B cell (primary cell): ENCODE measurements at regions not wholly inside any gene's neighbourhood (a gene's known extent, or its start where the extent isn't known, plus 50 kb on each side); places are given as distances from the start of the nearest gene placed in this dataset.

ENCODE experiments used
- ATAC-seq: fragments of 200-7000 bp; cut with Tn5 transposase; one replicate; pipeline ENCODE4 v1.10.0; 2021; ENCODE audit warnings: low read depth, mild to moderate bottlenecking, moderate number of reproducible peaks, moderate library complexity
- CTCF ChIA-PET: fragments of 350-600 bp; sonication (Branson Sonifier 250); formaldehyde crosslinking; loops from one replicate; lab custom pipeline; 2021; ENCODE audit warnings: antibody characterized with exemption, inconsistent platforms; lab: Charles Lee
- POLR2A ChIA-PET: fragments of 350-600 bp; sonication (Branson Sonifier 250); formaldehyde crosslinking; loops from one replicate; lab custom pipeline; 2021; ENCODE audit warnings: antibody characterized with exemption; lab: Charles Lee
- DNase-seq: peaks from one replicate; pipeline ENCODE4 v3.0.0; 2013
- H2AFZ ChIP-seq: 2 replicates; pipeline ENCODE4 v1.6.1; 2012; ENCODE audit warnings: mild to moderate bottlenecking, low read depth, low read length; ENCODE audit not compliant: insufficient read depth, poor library complexity, severe bottlenecking
- H3K27ac ChIP-seq, 2 donors: 1 replicate in 1 of 2; 2 replicates in 1 of 2; pipeline ENCODE4 v1.5.1; 2012 to 2013; ENCODE audit warnings: low read length in 2 of 2, mild to moderate bottlenecking in 2 of 2, moderate library complexity in 1 of 2
- H3K27me3 ChIP-seq, 4 experiments: fragments of 200-600 bp in 1 of 4; sonication (generic) in 1 of 4; replicated peaks in 1 of 4; 1 replicate in 2 of 4; 2 replicates in 2 of 4; pipeline versions ENCODE4 v1.6.1 to v1.7.0; 2013 to 2016; ENCODE audit warnings: low read length in 3 of 4, mild to moderate bottlenecking in 2 of 4, mixed read lengths in 1 of 4, moderate library complexity in 1 of 4; ENCODE audit not compliant: insufficient read depth in 4 of 4, control insufficient read depth in 3 of 4; ENCODE audit errors: control extremely low read depth in 1 of 4
- H3K36me3 ChIP-seq, 2 experiments: replicated peaks in 1 of 2; 1 replicate in 1 of 2; 2 replicates in 1 of 2; pipeline versions ENCODE4 v1.6.1 to v1.7.1; 2013; ENCODE audit warnings: low read length in 1 of 2; ENCODE audit not compliant: insufficient read depth in 2 of 2, control insufficient read depth in 1 of 2; ENCODE audit errors: control extremely low read depth in 1 of 2, extremely low read depth in 1 of 2
- H3K4me1 ChIP-seq, 2 donors: fragments of 200-600 bp in 1 of 2; sonication (generic) in 1 of 2; 1 replicate in 1 of 2; 2 replicates in 1 of 2; pipeline versions ENCODE4 v1.5.1 to v1.6.1; 2013 to 2017; ENCODE audit warnings: low read length in 2 of 2; ENCODE audit not compliant: control insufficient read depth in 2 of 2, insufficient read depth in 2 of 2
- H3K4me2 ChIP-seq: replicated peaks from 2 replicates; pipeline ENCODE3; 2012; ENCODE audit warnings: mild to moderate bottlenecking, low read depth, low read length; ENCODE audit not compliant: poor library complexity, severe bottlenecking
- H3K4me3 ChIP-seq, 5 experiments: fragments of 200-600 bp in 1 of 5; sonication (generic) in 1 of 5; 1 replicate in 3 of 5; 2 replicates in 2 of 5; pipeline versions ENCODE4 v1.5.1 to v1.7.0; 2011 to 2016; ENCODE audit warnings: low read length in 4 of 5, mild to moderate bottlenecking in 4 of 5, low read depth in 2 of 5, control low read depth in 1 of 5, moderate library complexity in 1 of 5; ENCODE audit not compliant: insufficient read depth in 1 of 5; ENCODE audit errors: control extremely low read depth in 1 of 5, extremely low read depth in 1 of 5
- H3K79me2 ChIP-seq: fragments of 200-600 bp; sonication (generic); one replicate; pipeline ENCODE4 v1.6.0; 2016; ENCODE audit warnings: low read length; ENCODE audit not compliant: control insufficient read depth, insufficient read depth
- H3K9ac ChIP-seq: fragments of 200-600 bp; sonication (generic); 2 replicates; pipeline ENCODE4 v1.6.1; 2017; ENCODE audit warnings: mild to moderate bottlenecking, low read length, moderate library complexity
- H3K9me3 ChIP-seq, 3 donors: one replicate each; pipeline versions ENCODE4 v1.6.1 to v1.7.1; 2013; ENCODE audit warnings: low read length in 2 of 3; ENCODE audit not compliant: control insufficient read depth in 2 of 3, insufficient read depth in 1 of 3; ENCODE audit errors: control extremely low read depth in 1 of 3
- H4K20me1 ChIP-seq: 2 replicates; pipeline ENCODE4 v1.6.0; 2012; ENCODE audit warnings: mild to moderate bottlenecking, low read length; ENCODE audit not compliant: insufficient read depth, control insufficient read depth, poor library complexity, severe bottlenecking
- H3K27ac Mint-ChIP-seq: one replicate; pipeline ENCODE4 v1.8.0; 2021; ENCODE audit warnings: mixed read lengths
- H3K27me3 Mint-ChIP-seq: one replicate; pipeline ENCODE4 v1.8.0; 2021; ENCODE audit warnings: mixed read lengths
- H3K4me1 Mint-ChIP-seq: one replicate; pipeline ENCODE4 v1.8.0; 2021; ENCODE audit warnings: mixed read lengths
- H3K4me3 Mint-ChIP-seq: one replicate; pipeline ENCODE4 v1.8.0; 2021; ENCODE audit warnings: mixed read lengths
- H3K9me3 Mint-ChIP-seq: one replicate; pipeline ENCODE4 v1.8.0; 2022; ENCODE audit warnings: mixed read lengths; ENCODE audit not compliant: insufficient read depth
- CTCF ChIP-seq: fragments of 200-600 bp; IDR thresholded peaks from one replicate; pipeline ENCODE4 v1.8.0; 2022; ENCODE audit warnings: antibody characterized with exemption, mild to moderate bottlenecking
- EZH2 ChIP-seq: IDR thresholded peaks from 2 replicates; pipeline ENCODE4 v1.6.1; 2012; ENCODE audit warnings: borderline replicate concordance, low read depth, mild to moderate bottlenecking, moderate library complexity, low read length; ENCODE audit not compliant: insufficient read depth, poor library complexity, severe bottlenecking
- WGBS: methylation state at CpG from one replicate; pipeline ENCODE4 v1.1.5; 2013; ENCODE audit warnings: missing lambda C conversion rate; ENCODE audit not compliant: insufficient coverage; 5-methylcytosine and 5-hydroxymethylcytosine counted together
- intact Hi-C: fragments of 100-400 bp; cut with micrococcal nuclease; formaldehyde crosslinking; loops from one replicate; pipeline ENCODE4 v1.10.0; 2022

GRCh38 chr15:55060836-55061235 lies 135.9 kb downstream of the RSL24D1 start:
- POLR2A ChIA-PET = no interaction called here
- H3K27ac Mint-ChIP-seq = no peak overlapping the region

GRCh38 chr15:55056500-55056899 lies 140.2 kb downstream of the RSL24D1 start:
- no peak overlapping the region for H3K9ac ChIP-seq
- CTCF ChIA-PET = no interaction called here
- TF ChIP-seq EZH2 (no peak), CTCF (no peak)
- peaks cover 0 to 2% (median 0%) of the 10 kb centered on the region in 3 donors for H3K9me3 ChIP-seq
- DNase-seq (no peak), ATAC-seq (no peak)
- POLR2A ChIA-PET = no interaction called here
- H2AFZ ChIP-seq = no peak overlapping the region
- WGBS = 72% methylated on average over 3 of the region's 3 CpGs
- no peak overlapping the region for H3K4me3 Mint-ChIP-seq
- no peaks in the 10 kb centered on the region for H3K27me3 Mint-ChIP-seq
- no peak overlapping the region for H3K4me2 ChIP-seq
- no peaks in the 10 kb centered on the region for H3K9me3 Mint-ChIP-seq
- H3K36me3 ChIP-seq = no peaks in the 10 kb centered on the region
- no peak overlapping the region for H3K27ac ChIP-seq
- no peaks in the 10 kb centered on the region for H3K4me1 Mint-ChIP-seq
- H4K20me1 ChIP-seq = no peaks in the 10 kb centered on the region
- no peak overlapping the region for H3K27ac Mint-ChIP-seq
- H3K79me2 ChIP-seq = no peaks in the 10 kb centered on the region
- no peaks in the 10 kb centered on the region for H3K4me1 ChIP-seq
- no peak overlapping the region for H3K4me3 ChIP-seq
- no peaks in the 10 kb centered on the region for H3K27me3 ChIP-seq
- intact Hi-C loops = no loop called here

More at GRCh38 chr15:55060836-55061235, 135.9 kb downstream of the RSL24D1 start:
- Histone ChIP-seq H3K4me3 (no peak overlapping the region), H3K27me3 (no peaks in the 10 kb centered on the region), H2AFZ (no peak overlapping the region), H3K27ac (no peak overlapping the region), H3K36me3 (no peaks in the 10 kb centered on the region), H4K20me1 (no peaks in the 10 kb centered on the region), H3K9ac (no peak overlapping the region), H3K4me2 (no peak overlapping the region), H3K79me2 (no peaks in the 10 kb centered on the region), H3K9me3 (peaks cover 0 to 2% (median 0%) of the 10 kb centered on the region in 3 donors), H3K4me1 (no peaks in the 10 kb centered on the region)
- intact Hi-C loops = no loop called here
- TF ChIP-seq EZH2 (no peak), CTCF (no peak)
- ATAC-seq = no peak
- CTCF ChIA-PET = no interaction called here
- H3K4me1 Mint-ChIP-seq = no peaks in the 10 kb centered on the region
- no peak for DNase-seq
- no peaks in the 10 kb centered on the region for H3K27me3 Mint-ChIP-seq
- no peak overlapping the region for H3K4me3 Mint-ChIP-seq
- 83% methylated on average over 1 of the region's 2 CpGs for WGBS
- H3K9me3 Mint-ChIP-seq = peaks cover 2% of the 10 kb centered on the region
